Right kidney (tissue), 1 donor: ENCODE measurements at regions not wholly inside any gene's neighbourhood (a gene's known extent, or its start where the extent isn't known, plus 50 kb on each side); places are given as distances from the start of the nearest gene placed in this dataset.
"Not testable (repeated sequence)": the region's sequence is repeated elsewhere in the genome, so short reads cannot be mapped to it uniquely, and the experiment has no call there.

Experiments
- DNase-seq: peaks from one replicate; pipeline ENCODE4 v3.0.0-alpha.2; 2016

- DNase-seq = no peak
Measured at GRCh38 chr2:129479892-129480291, 499.6 kb upstream of the RAB6C start.

GRCh38 chr2:129480790-129481189 lies 498.7 kb upstream of the RAB6C start:
- no peak for DNase-seq

GRCh38 chr2:129481306-129482219 lies 497.9 kb upstream of the RAB6C start:
- DNase-seq = no peak

- DNase-seq = no peak
Measured at GRCh38 chr2:129482626-129483025, 496.8 kb upstream of the RAB6C start.

- no peak for DNase-seq
Measured at GRCh38 chr2:129483366-129483765, 496.1 kb upstream of the RAB6C start.

GRCh38 chr2:129484999-129485897 lies 494.2 kb upstream of the RAB6C start:
- no peak for DNase-seq

GRCh38 chr2:129488376-129488775 lies 491.1 kb upstream of the RAB6C start:
- DNase-seq = no peak

GRCh38 chr2:129490641-129491040 lies 488.8 kb upstream of the RAB6C start:
- DNase-seq = no peak

GRCh38 chr2:129491308-129491707 lies 488.2 kb upstream of the RAB6C start:
- DNase-seq = no peak

GRCh38 chr2:129492548-129492947 lies 486.9 kb upstream of the RAB6C start:
- DNase-seq = no peak

GRCh38 chr2:129499747-129500146 lies 479.7 kb upstream of the RAB6C start:
- DNase-seq = no peak

GRCh38 chr2:129502781-129503180 lies 476.7 kb upstream of the RAB6C start:
- no peak for DNase-seq

- DNase-seq = no peak
Measured at GRCh38 chr2:129504646-129505045, 474.8 kb upstream of the RAB6C start.

- DNase-seq = no peak
Measured at GRCh38 chr2:129518937-129519336, 460.5 kb upstream of the RAB6C start.

- DNase-seq = not testable (repeated sequence)
Measured at GRCh38 chr2:129532158-129532557, 447.3 kb upstream of the RAB6C start.

GRCh38 chr2:129548880-129549279 lies 430.6 kb upstream of the RAB6C start:
- DNase-seq = no peak

- no peak for DNase-seq
Measured at GRCh38 chr2:129550536-129550935, 428.9 kb upstream of the RAB6C start.

GRCh38 chr2:129554373-129554772 lies 425.1 kb upstream of the RAB6C start:
- no peak for DNase-seq

- DNase-seq = no peak
Measured at GRCh38 chr2:129559101-129559500, 420.4 kb upstream of the RAB6C start.

- DNase-seq = no peak
Measured at GRCh38 chr2:129565551-129566109, 413.8 kb upstream of the RAB6C start.

GRCh38 chr2:129570812-129571211 lies 408.7 kb upstream of the RAB6C start:
- DNase-seq = not testable (repeated sequence)

- no peak for DNase-seq
Measured at GRCh38 chr2:129575431-129575830, 404.0 kb upstream of the RAB6C start.

- DNase-seq = no peak
Measured at GRCh38 chr2:129575880-129576279, 403.6 kb upstream of the RAB6C start.
